ENCODE measurements at regions not wholly inside any gene's neighbourhood (a gene's known extent, or its start where the extent isn't known, plus 50 kb on each side); places are given as distances from the start of the nearest gene placed in this dataset.

DNA sequence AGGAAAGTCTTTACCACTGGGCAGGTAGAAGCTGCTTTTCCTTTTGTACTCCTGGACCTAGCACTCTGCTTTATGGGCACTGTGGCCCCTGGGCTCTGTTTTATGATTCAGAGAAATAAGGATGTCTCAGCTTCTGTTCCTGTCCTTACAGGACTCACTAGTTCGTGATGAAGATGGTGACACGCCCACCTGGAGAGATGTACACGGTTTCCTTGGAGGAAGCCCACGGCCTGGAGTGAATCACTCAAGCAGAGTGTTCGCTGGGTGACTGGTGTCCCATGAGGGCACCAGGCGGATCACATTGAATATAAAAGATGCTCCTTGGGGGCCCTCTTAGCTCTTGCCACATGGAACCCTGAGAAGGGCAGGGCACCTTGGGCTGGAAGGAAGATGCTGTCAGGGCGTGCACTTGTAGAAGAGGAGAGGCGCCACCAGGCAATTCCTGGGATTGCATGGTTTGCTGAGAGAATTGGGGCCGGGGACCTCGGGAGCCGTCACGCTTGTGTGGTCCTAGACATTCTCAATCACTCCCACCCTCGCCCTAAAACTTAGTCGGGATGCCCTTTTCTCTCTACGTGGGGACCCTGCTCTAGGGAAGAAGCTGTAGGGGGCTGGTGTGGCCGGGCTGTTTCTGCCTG lies 202.6 kb downstream of the TSHZ3 start:
- BruUV-seq (replicated peaks) = no TSS peak
- DNase-seq (ENCODE audit: low read depth, low spot score) = no peak

GRCh38 chr19:31146015-31146414 lies 203.2 kb downstream of the TSHZ3 start:
- ChIA-PET POLR2A (no interaction called here), CTCF (no interaction called here)
- Histone ChIP-seq H3K27ac (ENCODE audit: low read length) (no peak overlapping the region), H3K27me3 (ENCODE audit: control insufficient read depth, insufficient read depth, low read length) (no peaks in the 10 kb centered on the region), H3K9me3 (ENCODE audit: control insufficient read depth, insufficient read depth, low read depth, low read length) (no peaks in the 10 kb centered on the region), H3K4me3 (ENCODE audit: low read depth in 2 of 2, low read length in 2 of 2) (no peak overlapping the region), H3K36me3 (ENCODE audit: control insufficient read depth, insufficient read depth, low read length) (no peaks in the 10 kb centered on the region), H3K4me1 (ENCODE audit: control insufficient read depth, insufficient read depth, low read length) (no peaks in the 10 kb centered on the region)
- in situ Hi-C loops (cut with HindIII; ENCODE audit: low pct_unique_long_range_greater_than_20kb, low sequenced_read_pairs) = no loop called here
- TF ChIP-seq POLR2AphosphoS5 (IDR thresholded peaks at IDR 0.05; ENCODE audit: low read depth, low read length) (no peak), REST (IDR thresholded peaks at IDR 0.05; ENCODE audit: insufficient read depth in 1 of 2, low read depth in 2 of 2, low read length in 1 of 2) (no peak)
- BruUV-seq (replicated peaks) = no TSS peak
- no peak for DNase-seq (ENCODE audit: low read depth, low spot score)
- intact Hi-C loops (cut with micrococcal nuclease; ENCODE audit: unreplicated experiment) = no loop called here
- ATAC-seq = no peak

More for the DNA sequence above, 202.6 kb downstream of the TSHZ3 start:
- H3K4me3 ChIP-seq (ENCODE audit: low read depth in 2 of 2, low read length in 2 of 2) = no peak overlapping the region
- intact Hi-C loops (cut with micrococcal nuclease; ENCODE audit: unreplicated experiment) (no loop called here), in situ Hi-C loops (cut with HindIII; ENCODE audit: low pct_unique_long_range_greater_than_20kb, low sequenced_read_pairs) (no loop called here)
- no peaks in the 10 kb centered on the region for H3K27me3 ChIP-seq (ENCODE audit: control insufficient read depth, insufficient read depth, low read length)
- H3K27ac ChIP-seq (ENCODE audit: low read length) = no peak overlapping the region
- H3K36me3 ChIP-seq (ENCODE audit: control insufficient read depth, insufficient read depth, low read length) = no peaks in the 10 kb centered on the region
- TF ChIP-seq TCF7L2 (IDR thresholded peaks at IDR 0.05; ENCODE audit: low read depth, low read length) (no peak), REST (IDR thresholded peaks at IDR 0.05; ENCODE audit: insufficient read depth in 1 of 2, low read depth in 2 of 2, low read length in 1 of 2) (no peak), SIN3A (IDR thresholded peaks at IDR 0.05; ENCODE audit: borderline replicate concordance, insufficient read depth, low read depth, low read length) (no peak), POLR2AphosphoS5 (IDR thresholded peaks at IDR 0.05; ENCODE audit: low read depth, low read length) (no peak)
- TF ChIP-seq, protein P1, sequence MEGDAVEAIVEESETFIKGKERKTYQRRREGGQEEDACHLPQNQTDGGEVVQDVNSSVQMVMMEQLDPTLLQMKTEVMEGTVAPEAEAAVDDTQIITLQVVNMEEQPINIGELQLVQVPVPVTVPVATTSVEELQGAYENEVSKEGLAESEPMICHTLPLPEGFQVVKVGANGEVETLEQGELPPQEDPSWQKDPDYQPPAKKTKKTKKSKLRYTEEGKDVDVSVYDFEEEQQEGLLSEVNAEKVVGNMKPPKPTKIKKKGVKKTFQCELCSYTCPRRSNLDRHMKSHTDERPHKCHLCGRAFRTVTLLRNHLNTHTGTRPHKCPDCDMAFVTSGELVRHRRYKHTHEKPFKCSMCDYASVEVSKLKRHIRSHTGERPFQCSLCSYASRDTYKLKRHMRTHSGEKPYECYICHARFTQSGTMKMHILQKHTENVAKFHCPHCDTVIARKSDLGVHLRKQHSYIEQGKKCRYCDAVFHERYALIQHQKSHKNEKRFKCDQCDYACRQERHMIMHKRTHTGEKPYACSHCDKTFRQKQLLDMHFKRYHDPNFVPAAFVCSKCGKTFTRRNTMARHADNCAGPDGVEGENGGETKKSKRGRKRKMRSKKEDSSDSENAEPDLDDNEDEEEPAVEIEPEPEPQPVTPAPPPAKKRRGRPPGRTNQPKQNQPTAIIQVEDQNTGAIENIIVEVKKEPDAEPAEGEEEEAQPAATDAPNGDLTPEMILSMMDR (IDR thresholded peaks at IDR 0.05) = no peak
- no peaks in the 10 kb centered on the region for H3K4me1 ChIP-seq (ENCODE audit: control insufficient read depth, insufficient read depth, low read length)
- ATAC-seq = no peak
- H3K9me3 ChIP-seq (ENCODE audit: control insufficient read depth, insufficient read depth, low read depth, low read length) = no peaks in the 10 kb centered on the region
- POLR2A ChIA-PET = no interaction called here
- CTCF ChIA-PET = no interaction called here

Measured in Panc1 (cell line).